T-helper 2 cell (primary cell): ENCODE measurements at regions not wholly inside any gene's neighbourhood (a gene's known extent, or its start where the extent isn't known, plus 50 kb on each side); places are given as distances from the start of the nearest gene placed in this dataset.
"Not testable (repeated sequence)": the region's sequence is repeated elsewhere in the genome, so short reads cannot be mapped to it uniquely, and the experiment has no call there.

Source experiments
- DNase-seq, 5 experiments: peaks; one replicate each; pipeline versions ENCODE4 v3.0.0 to v3.0.0-alpha.2; 2012 to 2022

- no peak for DNase-seq
Measured at GRCh38 chr3:102687851-102688555, 253.2 kb downstream of the ZPLD1 start.

DNA sequence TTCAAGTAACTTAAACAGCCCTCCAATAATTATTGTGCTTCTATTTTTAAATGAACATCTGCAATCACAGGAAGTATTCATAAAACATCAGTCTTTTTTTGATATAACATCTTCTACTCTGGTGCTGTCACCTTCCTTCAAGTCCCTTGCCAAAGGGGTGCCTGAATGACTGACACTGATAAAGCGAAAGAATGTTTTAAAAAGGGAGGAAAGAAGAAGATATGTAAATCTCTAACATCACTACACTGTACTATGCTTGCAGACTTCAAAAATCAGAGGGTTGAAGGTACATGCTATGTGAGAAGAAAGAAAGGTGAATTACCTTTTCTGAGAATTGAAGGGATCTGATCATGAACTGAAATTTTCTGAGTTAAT is 253.7 kb downstream of the ZPLD1 start:
- no peak for DNase-seq

DNA sequence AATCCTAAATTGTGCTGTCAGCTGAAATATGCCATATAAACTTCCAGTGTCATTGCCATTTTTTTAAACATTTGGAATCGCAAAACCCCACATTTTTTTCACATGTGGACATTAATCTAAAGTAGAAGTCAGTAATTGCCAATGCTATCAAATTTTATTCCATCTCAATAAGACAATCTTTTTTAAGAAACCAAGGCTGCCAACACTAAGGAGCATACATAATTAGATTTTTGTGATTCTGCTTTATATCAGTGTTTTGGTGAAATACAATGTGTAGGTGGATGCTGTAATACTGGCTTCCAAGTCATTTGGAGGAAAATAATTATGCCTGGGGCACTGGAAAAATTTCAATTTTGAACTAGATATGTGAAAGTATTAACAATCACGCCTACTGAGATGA is 256.7 kb downstream of the ZPLD1 start:
- DNase-seq, result no peak

DNA sequence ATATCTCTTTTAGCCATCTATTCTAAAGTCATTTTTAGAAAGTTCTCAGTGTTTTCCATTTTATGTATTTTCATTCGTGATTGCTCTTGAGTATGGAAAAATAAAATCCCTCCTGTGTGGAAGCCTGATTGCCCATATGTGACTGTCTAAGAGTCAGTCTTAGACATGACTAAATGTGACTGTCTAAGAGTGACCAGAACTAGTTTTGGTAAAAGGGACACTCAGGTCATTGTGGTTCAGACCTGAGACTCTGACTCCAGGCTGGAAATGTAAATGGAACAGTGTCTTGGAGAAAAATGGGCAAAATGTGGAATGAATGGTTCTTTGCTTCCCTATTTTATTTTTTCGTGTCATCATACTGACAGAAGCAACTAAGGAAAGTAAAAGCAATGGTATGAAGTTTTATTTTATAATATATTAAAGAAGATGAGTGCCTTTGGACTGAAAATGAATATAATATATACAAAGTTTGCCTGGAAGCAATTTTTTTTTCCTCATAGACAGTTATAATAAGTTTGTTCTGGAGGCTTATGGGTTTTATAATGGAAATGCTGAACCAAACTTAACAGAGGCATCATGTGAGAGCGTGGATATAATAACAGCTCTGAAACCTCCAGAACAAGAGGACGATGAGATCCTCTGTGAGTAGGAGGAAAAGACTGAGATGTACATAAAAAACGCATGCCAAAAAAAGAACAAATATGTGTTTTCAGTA is 264.4 kb downstream of the ZPLD1 start:
- no peak for DNase-seq

DNA sequence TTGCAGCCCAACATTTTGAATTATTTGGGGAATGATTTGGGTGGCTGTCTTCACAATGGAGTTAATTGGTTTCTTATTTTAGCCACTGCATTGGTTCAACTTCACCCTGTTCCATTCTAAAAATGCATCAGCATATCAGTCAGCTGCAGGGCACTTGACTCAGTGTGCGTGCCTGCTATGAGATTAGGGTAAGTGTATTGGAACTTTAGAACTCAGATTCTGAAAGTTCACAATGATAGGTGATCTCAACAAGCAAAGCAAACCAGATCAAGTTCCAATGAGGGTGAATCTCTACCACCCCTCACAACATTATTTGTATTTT is 265.0 kb downstream of the ZPLD1 start:
- no peak for DNase-seq

DNA sequence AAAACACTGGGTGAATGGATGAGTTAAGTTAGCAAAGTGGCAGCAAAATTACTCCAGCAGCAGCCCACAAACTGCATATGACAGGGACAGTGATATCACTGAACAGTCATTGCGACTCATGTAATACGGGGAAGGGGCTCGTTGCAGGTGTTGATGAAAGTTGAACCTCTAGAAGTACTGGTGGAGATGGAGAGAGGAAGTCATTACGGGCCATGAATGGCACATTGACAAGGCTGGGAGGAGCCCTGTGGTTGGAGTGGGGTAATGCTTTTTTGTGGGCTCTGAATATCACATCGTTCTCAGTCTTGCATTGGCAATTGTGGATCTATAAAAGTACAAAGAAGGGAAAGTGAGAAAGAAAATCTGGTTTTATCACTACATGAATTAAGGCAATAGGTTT is 278.1 kb downstream of the ZPLD1 start:
- DNase-seq, result peak in 1 of 5 experiments; percentile 52

- DNase-seq, result no peak
Measured at GRCh38 chr3:102714567-102714966, 279.8 kb downstream of the ZPLD1 start.

GRCh38 chr3:102715030-102715697 is 280.3 kb downstream of the ZPLD1 start:
- DNase-seq, result peak in 1 of 5 experiments; percentile 81

DNA sequence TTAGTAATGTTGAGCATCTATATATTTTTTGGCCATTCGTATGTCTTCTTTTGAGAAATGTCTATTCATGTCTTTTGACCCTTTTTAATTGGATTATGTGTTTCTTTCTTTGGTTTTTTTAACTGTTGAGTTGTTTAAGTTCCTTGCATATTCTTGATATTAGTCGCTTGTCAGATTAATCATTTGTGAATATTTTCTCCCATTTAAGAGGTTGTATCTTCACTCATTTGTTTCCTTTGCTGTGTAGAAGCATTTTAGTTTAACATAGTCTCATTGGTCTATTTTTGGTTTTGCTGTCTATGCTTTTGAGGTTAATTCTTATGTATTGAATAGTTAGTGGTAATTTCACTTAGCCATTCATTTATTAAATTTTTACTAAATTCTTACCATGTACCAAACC is 283.8 kb downstream of the ZPLD1 start:
- DNase-seq, result no peak

- no peak for DNase-seq
Measured at GRCh38 chr3:102722317-102722716, 287.5 kb downstream of the ZPLD1 start.

- no peak for DNase-seq
Measured at GRCh38 chr3:102727340-102727739, 292.5 kb downstream of the ZPLD1 start.

DNA sequence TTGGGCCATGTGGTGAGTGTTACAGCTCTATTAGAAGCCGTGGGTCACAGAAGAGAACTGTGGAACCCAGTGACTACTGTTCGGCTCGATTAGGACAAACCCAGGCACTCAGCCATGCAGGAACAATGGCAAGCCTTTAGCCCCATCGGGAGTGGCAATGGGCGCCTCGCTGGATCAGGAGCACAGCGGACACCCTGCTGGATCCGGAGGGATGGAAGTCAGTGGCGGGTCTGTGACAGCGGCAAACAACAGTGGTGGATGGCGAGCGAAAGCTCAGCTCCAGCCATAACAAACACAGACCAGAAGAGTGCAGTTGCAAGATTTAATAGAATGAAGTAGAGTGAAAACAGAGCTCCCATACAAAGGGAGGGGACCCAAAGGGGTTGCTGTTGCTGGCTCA is 297.8 kb downstream of the ZPLD1 start:
- DNase-seq, result not testable (repeated sequence)

DNA sequence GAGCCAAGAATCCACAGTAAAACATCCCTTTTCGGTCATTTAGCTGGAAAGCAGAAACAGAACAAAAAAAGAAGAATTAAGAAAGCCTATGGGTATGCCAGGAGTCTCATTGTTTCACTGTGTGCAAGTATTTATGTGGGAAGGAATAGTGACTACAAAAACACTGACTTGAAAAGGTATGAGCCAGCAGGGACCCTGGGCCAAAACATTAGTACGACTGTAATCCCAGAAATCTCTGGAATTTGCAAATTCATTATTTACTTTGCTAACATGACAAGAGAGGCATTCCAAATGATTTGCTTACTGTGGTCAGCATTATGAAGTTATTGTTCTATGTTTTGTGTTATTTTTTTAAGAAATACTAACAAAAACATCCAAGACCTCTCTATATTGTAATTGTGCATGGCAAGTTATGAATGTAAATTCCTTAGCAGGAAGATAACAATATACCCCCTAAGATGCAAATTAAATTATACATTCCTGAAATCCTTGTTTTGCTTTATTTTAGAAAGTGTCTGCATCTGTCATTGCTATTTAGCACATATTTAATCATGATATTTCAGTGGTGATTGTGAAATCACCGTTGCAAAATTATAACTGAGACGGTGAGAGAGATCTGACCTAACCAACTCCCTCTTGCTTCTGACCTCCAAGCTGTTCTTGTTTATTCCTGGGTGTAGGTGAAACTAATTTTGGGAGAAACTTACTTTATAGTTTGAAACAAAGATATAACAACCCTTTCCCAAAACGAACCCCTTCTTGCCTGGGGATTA is 299.2 kb downstream of the ZPLD1 start:
- no peak for DNase-seq

DNA sequence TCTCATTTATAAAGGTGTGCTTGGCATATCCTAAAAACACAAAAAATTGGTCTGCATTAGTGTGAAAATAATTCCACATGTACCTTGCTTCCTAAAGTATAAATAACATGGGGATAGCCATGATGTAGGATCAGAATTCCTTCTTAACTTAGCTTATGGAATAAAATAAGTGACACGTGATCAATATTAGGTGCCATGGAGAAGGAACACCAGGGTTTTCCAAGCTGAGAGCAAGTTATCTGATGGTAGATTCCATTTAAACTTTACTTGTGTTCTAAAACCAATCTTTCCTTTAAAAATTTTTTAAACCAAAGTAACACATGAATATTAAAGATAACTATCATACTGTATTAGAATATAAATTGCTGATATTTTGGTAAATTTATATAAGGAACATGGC is 300.5 kb downstream of the ZPLD1 start:
- no peak for DNase-seq

DNA sequence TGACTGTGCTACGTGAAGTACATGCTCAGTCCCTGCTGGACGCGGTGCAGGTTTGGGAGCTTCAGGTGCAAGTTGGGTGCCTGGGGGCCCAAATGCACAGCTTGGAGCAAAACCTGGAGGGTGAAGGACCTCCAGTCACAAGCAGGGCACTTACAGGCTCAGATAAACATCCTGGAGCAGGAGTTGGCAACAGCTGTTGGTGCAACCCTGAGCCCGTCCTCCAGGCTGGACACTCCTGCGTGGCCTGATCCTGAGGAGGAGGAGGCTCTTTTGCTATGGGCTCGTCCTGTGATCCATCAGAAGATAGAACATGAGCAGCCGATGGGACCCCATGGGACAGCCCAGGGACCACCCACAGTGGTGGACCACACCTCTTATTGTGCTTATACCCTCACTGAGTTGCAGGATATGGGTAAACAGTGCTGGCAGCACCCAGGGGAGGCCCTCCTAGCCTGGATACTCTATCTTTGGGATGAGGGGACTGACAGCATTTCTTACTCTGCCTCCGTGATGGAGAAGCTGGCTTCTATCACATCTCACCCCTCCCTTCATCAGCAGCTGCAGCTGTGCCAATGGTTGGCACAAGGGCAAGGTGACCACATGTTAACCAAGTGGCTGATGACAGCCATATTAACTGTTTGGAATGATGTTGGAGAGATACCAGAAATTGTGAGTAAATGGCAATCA is 301.6 kb downstream of the ZPLD1 start:
- DNase-seq, result no peak

GRCh38 chr3:102736975-102737304 is 302.1 kb downstream of the ZPLD1 start:
- no peak for DNase-seq

DNA sequence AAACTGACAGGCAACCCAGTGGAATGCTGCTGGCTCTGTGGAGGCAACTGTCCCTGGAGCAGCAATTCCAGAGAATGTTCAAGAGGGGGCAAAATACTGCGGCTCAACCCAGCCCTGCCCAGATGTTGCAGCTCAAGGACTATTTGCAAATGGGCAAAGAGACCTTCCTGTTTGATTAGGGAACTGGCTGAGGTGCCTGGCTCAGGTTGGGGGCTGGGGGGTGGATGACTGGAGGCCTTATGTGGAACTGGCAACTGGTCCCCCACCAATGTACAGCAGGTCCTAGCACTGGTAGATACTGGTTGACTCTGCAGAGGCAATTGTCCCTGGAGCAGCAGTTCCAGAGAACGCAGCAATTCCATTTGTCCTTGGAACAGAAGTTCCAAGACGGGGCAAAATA is 302.5 kb downstream of the ZPLD1 start:
- no peak for DNase-seq

DNA sequence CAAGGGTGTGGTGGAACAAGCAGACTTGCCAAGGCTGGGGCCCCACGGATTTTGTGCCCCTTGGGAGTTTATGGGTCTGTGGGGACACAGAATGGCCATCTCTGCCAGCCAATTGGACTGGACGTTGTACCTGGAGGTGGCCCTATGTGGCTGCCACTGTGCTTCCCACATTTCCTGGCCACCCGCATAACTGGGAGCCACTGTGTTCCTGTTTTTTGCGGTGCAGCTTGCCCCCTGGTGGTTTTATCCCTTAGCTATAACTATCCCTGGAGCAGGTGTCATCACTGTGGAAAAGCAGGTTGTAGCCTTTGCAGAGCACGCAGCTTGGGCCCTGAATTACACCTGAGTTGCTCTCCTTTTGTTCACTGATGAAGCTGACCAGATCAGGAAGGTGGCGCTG is 306.3 kb downstream of the ZPLD1 start:
- DNase-seq, result no peak

- DNase-seq, result no peak
Measured at GRCh38 chr3:102741694-102742093, 306.9 kb downstream of the ZPLD1 start.

- DNase-seq, result no peak
Measured at GRCh38 chr3:102745881-102746280, 311.1 kb downstream of the ZPLD1 start.

DNA sequence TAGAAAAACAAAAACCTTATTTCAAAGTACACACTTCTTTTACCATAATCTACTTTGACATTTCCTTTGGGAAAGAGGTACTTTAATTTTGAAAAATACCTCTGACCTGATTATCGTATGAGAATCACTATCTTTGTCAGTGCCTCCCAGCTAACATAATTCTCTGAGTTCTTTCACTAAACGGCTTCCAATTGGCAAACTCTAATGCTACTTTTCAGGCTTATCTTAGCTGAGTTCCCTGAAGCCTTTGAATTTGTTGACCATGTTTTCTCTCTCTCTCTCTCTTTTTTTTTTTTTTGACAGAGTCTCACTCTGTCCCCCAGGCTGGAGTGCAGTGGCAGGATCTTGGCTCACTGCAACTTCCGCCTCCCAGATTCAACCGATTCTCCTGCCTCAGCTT is 312.8 kb downstream of the ZPLD1 start:
- no peak for DNase-seq

GRCh38 chr3:102748646-102749045 is 313.8 kb downstream of the ZPLD1 start:
- no peak for DNase-seq

- no peak for DNase-seq
Measured at GRCh38 chr3:102750322-102750721, 315.5 kb downstream of the ZPLD1 start.
